HG02759 (cell line): ENCODE measurements at regions not wholly inside any gene's neighbourhood (a gene's known extent, or its start where the extent isn't known, plus 50 kb on each side); places are given as distances from the start of the nearest gene placed in this dataset.

Source experiments
- ATAC-seq: cut with Tn5 transposase; IDR thresholded peaks from one replicate; pipeline ENCODE4 v1.9.1; 2021; ENCODE audit warnings: mild to moderate bottlenecking, moderate library complexity; ENCODE audit not compliant: unreplicated experiment

- no peak for ATAC-seq
Measured at GRCh38 chr4:59223292-59223941, 1976.7 kb upstream of the ADGRL3 start.

GRCh38 chr4:59238212-59238611 is 1961.9 kb upstream of the ADGRL3 start:
- ATAC-seq: no peak

GRCh38 chr4:59240011-59240410 is 1960.1 kb upstream of the ADGRL3 start:
- ATAC-seq: no peak

- ATAC-seq: no peak
Measured at GRCh38 chr4:59243038-59243437, 1957.1 kb upstream of the ADGRL3 start.

GRCh38 chr4:59247032-59247431 is 1953.1 kb upstream of the ADGRL3 start:
- no peak for ATAC-seq

GRCh38 chr4:59248313-59248712 is 1951.8 kb upstream of the ADGRL3 start:
- ATAC-seq: no peak

GRCh38 chr4:59249110-59249509 is 1951.0 kb upstream of the ADGRL3 start:
- no peak for ATAC-seq

GRCh38 chr4:59258002-59258401 is 1942.1 kb upstream of the ADGRL3 start:
- ATAC-seq: no peak

GRCh38 chr4:59307609-59308008 is 1892.5 kb upstream of the ADGRL3 start:
- no peak for ATAC-seq

GRCh38 chr4:59314637-59315036 is 1885.5 kb upstream of the ADGRL3 start:
- ATAC-seq: no peak

- no peak for ATAC-seq
Measured at GRCh38 chr4:59339631-59340030, 1860.5 kb upstream of the ADGRL3 start.

GRCh38 chr4:59341506-59341905 is 1858.6 kb upstream of the ADGRL3 start:
- ATAC-seq: no peak

GRCh38 chr4:59348949-59349348 is 1851.2 kb upstream of the ADGRL3 start:
- ATAC-seq: no peak

- ATAC-seq: no peak
Measured at GRCh38 chr4:59369229-59369628, 1830.9 kb upstream of the ADGRL3 start.

- ATAC-seq: no peak
Measured at GRCh38 chr4:59374416-59374815, 1825.7 kb upstream of the ADGRL3 start.

- ATAC-seq: no peak
Measured at GRCh38 chr4:59380841-59381366, 1819.2 kb upstream of the ADGRL3 start.

- no peak for ATAC-seq
Measured at GRCh38 chr4:59381591-59381990, 1818.5 kb upstream of the ADGRL3 start.

- ATAC-seq: no peak
Measured at GRCh38 chr4:59387759-59388758, 1812.1 kb upstream of the ADGRL3 start.

GRCh38 chr4:59393780-59394179 is 1806.3 kb upstream of the ADGRL3 start:
- no peak for ATAC-seq

- ATAC-seq: no peak
Measured at GRCh38 chr4:59400334-59400733, 1799.8 kb upstream of the ADGRL3 start.

- ATAC-seq: no peak
Measured at GRCh38 chr4:59409647-59410046, 1790.5 kb upstream of the ADGRL3 start.

GRCh38 chr4:59412739-59413138 is 1787.4 kb upstream of the ADGRL3 start:
- ATAC-seq: no peak
